ENCODE measurements at regions not wholly inside any gene's neighbourhood (a gene's known extent, or its start where the extent isn't known, plus 50 kb on each side); places are given as distances from the start of the nearest gene placed in this dataset.

DNA sequence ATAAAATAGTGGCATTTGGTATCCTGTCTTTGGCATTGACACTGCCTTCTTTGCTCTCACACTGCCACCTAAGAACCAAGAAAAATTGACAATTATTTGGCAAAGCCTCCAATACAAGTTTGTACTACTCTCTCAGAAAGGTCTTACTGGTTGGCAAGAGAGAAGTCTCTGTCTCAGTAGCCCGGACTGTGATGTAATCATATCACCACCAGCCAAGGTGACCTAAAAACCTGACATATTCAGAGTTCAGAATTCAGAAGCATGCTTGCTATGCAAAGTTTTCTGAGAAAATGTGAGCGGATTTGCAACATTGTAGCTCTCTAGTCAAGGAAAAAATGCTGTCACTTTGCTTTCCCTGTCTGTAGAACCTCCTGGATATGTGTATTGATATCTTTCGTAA, 196.0 kb downstream of the CDH7 start:
- H4K20me1 ChIP-seq (ENCODE audit: insufficient read depth) = no peaks in the 10 kb centered on the region
- no peaks in the 10 kb centered on the region for H3K9me2 ChIP-seq (ENCODE audit: insufficient read depth)
- ChIA-PET POLR2A (no interaction called here), RAD21 (ENCODE audit: low non-redundant PET in 1 of 2, low total read pairs in 2 of 2, uncharacterized antibody in 2 of 2, unreplicated experiment in 2 of 2) (no interaction called here), CTCF (no interaction called here)
- no peaks in the 10 kb centered on the region for H3K4me1 ChIP-seq (ENCODE audit: control insufficient read depth in 1 of 2, insufficient read depth in 2 of 2, low read length in 2 of 2)
- no peak for ATAC-seq
- H3K79me2 ChIP-seq (ENCODE audit: insufficient read depth, low read length) = no peaks in the 10 kb centered on the region
- no peak overlapping the region for H3K4me2 ChIP-seq (ENCODE audit: low read length)
- H3K9ac ChIP-seq (ENCODE audit: low read length) = no peak overlapping the region
- no peak overlapping the region for H3K27ac ChIP-seq (ENCODE audit: low read depth, low read length)
- H3K36me3 ChIP-seq (ENCODE audit: control insufficient read depth in 1 of 2, insufficient read depth in 2 of 2, low read length in 2 of 2) = no peaks in the 10 kb centered on the region
- peaks cover 0 to 22% of the 10 kb centered on the region in 2 experiments; a peak in 2 of 4 replicates for H3K9me3 ChIP-seq (ENCODE audit: control insufficient read depth in 1 of 2, insufficient read depth in 1 of 2, low read depth in 1 of 2, low read length in 2 of 2)
- intact Hi-C loops (cut with micrococcal nuclease) = no loop called here
- no peak overlapping the region for H2AFZ ChIP-seq (ENCODE audit: low read depth, low read length, poor library complexity, severe bottlenecking)
- no TSS peak for BruUV-seq (replicated peaks)
- H3K27me3 ChIP-seq (ENCODE audit: insufficient read depth, low read length) = no peaks in the 10 kb centered on the region
- TF ChIP-seq SIN3A (IDR thresholded peaks at IDR 0.05; ENCODE audit: low read depth) (no peak), FOSL1 (IDR thresholded peaks at IDR 0.05; ENCODE audit: low read depth) (no peak), POLR2AphosphoS5 (IDR thresholded peaks at IDR 0.05; ENCODE audit: low read depth, low read length) (no peak), EZH2 (IDR thresholded peaks at IDR 0.05) (no peak), SRF (IDR thresholded peaks at IDR 0.05; ENCODE audit: low read depth) (no peak), TCF7L2 (IDR thresholded peaks at IDR 0.05; ENCODE audit: borderline replicate concordance, extremely low read depth, insufficient read depth, insufficient read length) (no peak), CEBPB (IDR thresholded peaks at IDR 0.05; ENCODE audit: low read depth) (no peak)
- TF ChIP-seq, protein P1, sequence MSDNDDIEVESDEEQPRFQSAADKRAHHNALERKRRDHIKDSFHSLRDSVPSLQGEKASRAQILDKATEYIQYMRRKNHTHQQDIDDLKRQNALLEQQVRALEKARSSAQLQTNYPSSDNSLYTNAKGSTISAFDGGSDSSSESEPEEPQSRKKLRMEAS (IDR thresholded peaks at IDR 0.05) = no peak
- DNase-seq (ENCODE audit: low read depth, low spot score) = no peak
- no peak overlapping the region for H3K4me3 ChIP-seq (replicated peaks in 1 of 2; ENCODE audit: low read depth in 1 of 2, low read length in 2 of 2)

DNA sequence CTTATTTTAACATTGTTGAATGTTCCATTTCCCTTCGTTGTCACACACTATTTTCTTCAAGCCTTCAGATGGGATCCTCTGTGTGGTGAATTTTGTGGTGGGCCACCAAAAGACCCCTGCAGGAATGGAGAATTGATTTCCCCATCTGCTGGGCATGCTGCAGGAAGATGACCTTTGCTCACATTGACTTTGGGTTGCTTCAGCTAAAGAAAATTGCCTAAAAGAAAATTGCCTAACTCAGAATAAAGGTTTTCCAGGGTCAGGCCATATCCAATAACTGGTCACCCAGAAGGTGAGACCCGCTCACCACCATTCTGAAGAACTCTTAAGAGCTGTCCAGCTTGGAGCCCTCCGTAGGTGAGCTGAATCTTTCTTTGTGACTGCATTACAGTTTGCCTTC, 192.5 kb downstream of the CDH7 start:
- no peaks in the 10 kb centered on the region for H4K20me1 ChIP-seq (ENCODE audit: insufficient read depth)
- H3K4me1 ChIP-seq (ENCODE audit: control insufficient read depth in 1 of 2, insufficient read depth in 2 of 2, low read length in 2 of 2) = no peaks in the 10 kb centered on the region
- no peak overlapping the region for H2AFZ ChIP-seq (ENCODE audit: low read depth, low read length, poor library complexity, severe bottlenecking)
- no peaks in the 10 kb centered on the region for H3K9me2 ChIP-seq (ENCODE audit: insufficient read depth)
- H3K4me3 ChIP-seq (replicated peaks in 1 of 2; ENCODE audit: low read depth in 1 of 2, low read length in 2 of 2) = no peak overlapping the region
- no peak for ATAC-seq
- RAD21 ChIA-PET (ENCODE audit: low non-redundant PET in 1 of 2, low total read pairs in 2 of 2, uncharacterized antibody in 2 of 2, unreplicated experiment in 2 of 2) = no interaction called here
- no TSS peak for BruUV-seq (replicated peaks)
- POLR2A ChIA-PET = no interaction called here
- H3K9me3 ChIP-seq (ENCODE audit: control insufficient read depth in 1 of 2, insufficient read depth in 1 of 2, low read depth in 1 of 2, low read length in 2 of 2) = peaks cover 0 to 28% of the 10 kb centered on the region in 2 experiments; a peak in 2 of 4 replicates
- intact Hi-C loops (cut with micrococcal nuclease) = no loop called here
- no peaks in the 10 kb centered on the region for H3K79me2 ChIP-seq (ENCODE audit: insufficient read depth, low read length)
- H3K36me3 ChIP-seq (ENCODE audit: control insufficient read depth in 1 of 2, insufficient read depth in 2 of 2, low read length in 2 of 2) = no peaks in the 10 kb centered on the region
- H3K27ac ChIP-seq (ENCODE audit: low read depth, low read length) = no peak overlapping the region
- H3K4me2 ChIP-seq (ENCODE audit: low read length) = no peak overlapping the region
- H3K27me3 ChIP-seq (ENCODE audit: insufficient read depth, low read length) = no peaks in the 10 kb centered on the region
- no peak for DNase-seq (ENCODE audit: low read depth, low spot score)
- H3K9ac ChIP-seq (ENCODE audit: low read length) = no peak overlapping the region
- CTCF ChIA-PET = no interaction called here
- TF ChIP-seq POLR2AphosphoS5 (IDR thresholded peaks at IDR 0.05; ENCODE audit: low read depth, low read length) = no peak
- TF ChIP-seq SP1 (IDR thresholded peaks at IDR 0.05; ENCODE audit: low read depth) = no peak
- TF ChIP-seq, protein P2, sequence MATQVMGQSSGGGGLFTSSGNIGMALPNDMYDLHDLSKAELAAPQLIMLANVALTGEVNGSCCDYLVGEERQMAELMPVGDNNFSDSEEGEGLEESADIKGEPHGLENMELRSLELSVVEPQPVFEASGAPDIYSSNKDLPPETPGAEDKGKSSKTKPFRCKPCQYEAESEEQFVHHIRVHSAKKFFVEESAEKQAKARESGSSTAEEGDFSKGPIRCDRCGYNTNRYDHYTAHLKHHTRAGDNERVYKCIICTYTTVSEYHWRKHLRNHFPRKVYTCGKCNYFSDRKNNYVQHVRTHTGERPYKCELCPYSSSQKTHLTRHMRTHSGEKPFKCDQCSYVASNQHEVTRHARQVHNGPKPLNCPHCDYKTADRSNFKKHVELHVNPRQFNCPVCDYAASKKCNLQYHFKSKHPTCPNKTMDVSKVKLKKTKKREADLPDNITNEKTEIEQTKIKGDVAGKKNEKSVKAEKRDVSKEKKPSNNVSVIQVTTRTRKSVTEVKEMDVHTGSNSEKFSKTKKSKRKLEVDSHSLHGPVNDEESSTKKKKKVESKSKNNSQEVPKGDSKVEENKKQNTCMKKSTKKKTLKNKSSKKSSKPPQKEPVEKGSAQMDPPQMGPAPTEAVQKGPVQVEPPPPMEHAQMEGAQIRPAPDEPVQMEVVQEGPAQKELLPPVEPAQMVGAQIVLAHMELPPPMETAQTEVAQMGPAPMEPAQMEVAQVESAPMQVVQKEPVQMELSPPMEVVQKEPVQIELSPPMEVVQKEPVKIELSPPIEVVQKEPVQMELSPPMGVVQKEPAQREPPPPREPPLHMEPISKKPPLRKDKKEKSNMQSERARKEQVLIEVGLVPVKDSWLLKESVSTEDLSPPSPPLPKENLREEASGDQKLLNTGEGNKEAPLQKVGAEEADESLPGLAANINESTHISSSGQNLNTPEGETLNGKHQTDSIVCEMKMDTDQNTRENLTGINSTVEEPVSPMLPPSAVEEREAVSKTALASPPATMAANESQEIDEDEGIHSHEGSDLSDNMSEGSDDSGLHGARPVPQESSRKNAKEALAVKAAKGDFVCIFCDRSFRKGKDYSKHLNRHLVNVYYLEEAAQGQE (IDR thresholded peaks at IDR 0.05; ENCODE audit: low read depth) = no peak
- no peak for TF ChIP-seq ZFX (IDR thresholded peaks at IDR 0.05)
- no peak for TF ChIP-seq EZH2 (IDR thresholded peaks at IDR 0.05)
- TF ChIP-seq, protein P3, sequence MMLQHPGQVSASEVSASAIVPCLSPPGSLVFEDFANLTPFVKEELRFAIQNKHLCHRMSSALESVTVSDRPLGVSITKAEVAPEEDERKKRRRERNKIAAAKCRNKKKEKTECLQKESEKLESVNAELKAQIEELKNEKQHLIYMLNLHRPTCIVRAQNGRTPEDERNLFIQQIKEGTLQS (IDR thresholded peaks at IDR 0.05) = no peak
- no peak for TF ChIP-seq CEBPB (IDR thresholded peaks at IDR 0.05; ENCODE audit: low read depth)
- TF ChIP-seq SRF (IDR thresholded peaks at IDR 0.05; ENCODE audit: low read depth) = no peak
- TF ChIP-seq FOSL1 (IDR thresholded peaks at IDR 0.05; ENCODE audit: low read depth) = no peak
- TF ChIP-seq EZH2phosphoT487 (IDR thresholded peaks at IDR 0.05; ENCODE audit: borderline replicate concordance) = no peak
- TF ChIP-seq RAD21 (IDR thresholded peaks at IDR 0.05; ENCODE audit: low read depth) = no peak
- no peak for TF ChIP-seq TCF7L2 (IDR thresholded peaks at IDR 0.05; ENCODE audit: borderline replicate concordance, extremely low read depth, insufficient read depth, insufficient read length)
- no peak for TF ChIP-seq ZNF274 (IDR thresholded peaks at IDR 0.05; ENCODE audit: low read depth, low read length)
- no peak for TF ChIP-seq CBX3 (IDR thresholded peaks at IDR 0.05; ENCODE audit: low read depth)

Data from HCT116 (cell line).